ENCODE measurements at regions not wholly inside any gene's neighbourhood (a gene's known extent, or its start where the extent isn't known, plus 50 kb on each side); places are given as distances from the start of the nearest gene placed in this dataset.

DNA sequence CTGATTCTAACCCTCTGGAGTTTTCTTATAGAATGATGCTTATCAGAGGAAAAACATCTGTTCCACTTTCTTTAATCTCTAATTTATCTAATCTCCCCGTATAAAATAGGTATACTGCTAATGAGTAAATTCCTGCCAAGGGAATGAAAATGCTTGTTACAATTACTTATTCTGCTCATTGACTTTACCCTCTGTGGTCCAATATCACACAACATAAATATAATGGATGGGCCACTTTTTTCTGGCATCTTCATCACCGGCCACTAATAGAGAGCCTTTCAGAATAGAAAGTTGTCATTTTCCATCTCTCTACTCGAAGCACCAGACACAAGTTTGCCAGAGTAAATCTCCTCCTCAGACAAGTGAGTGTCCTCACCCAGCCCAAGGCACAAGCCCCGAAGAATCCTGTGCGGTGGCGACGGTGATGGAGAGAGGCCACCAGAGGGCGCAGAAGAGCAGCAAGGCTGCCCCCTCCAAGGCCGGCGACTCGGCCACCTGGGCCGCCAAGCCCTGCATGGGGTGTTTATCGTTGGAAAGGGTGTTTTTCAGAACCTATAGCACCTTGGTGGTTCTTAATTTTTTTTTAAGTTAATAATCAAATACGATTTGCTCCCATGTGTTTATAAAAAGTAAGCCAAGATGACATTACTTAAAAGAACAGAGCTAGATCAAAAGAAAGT is 212.9 kb upstream of the ARID1B start:
- TF ChIP-seq, protein P1, sequence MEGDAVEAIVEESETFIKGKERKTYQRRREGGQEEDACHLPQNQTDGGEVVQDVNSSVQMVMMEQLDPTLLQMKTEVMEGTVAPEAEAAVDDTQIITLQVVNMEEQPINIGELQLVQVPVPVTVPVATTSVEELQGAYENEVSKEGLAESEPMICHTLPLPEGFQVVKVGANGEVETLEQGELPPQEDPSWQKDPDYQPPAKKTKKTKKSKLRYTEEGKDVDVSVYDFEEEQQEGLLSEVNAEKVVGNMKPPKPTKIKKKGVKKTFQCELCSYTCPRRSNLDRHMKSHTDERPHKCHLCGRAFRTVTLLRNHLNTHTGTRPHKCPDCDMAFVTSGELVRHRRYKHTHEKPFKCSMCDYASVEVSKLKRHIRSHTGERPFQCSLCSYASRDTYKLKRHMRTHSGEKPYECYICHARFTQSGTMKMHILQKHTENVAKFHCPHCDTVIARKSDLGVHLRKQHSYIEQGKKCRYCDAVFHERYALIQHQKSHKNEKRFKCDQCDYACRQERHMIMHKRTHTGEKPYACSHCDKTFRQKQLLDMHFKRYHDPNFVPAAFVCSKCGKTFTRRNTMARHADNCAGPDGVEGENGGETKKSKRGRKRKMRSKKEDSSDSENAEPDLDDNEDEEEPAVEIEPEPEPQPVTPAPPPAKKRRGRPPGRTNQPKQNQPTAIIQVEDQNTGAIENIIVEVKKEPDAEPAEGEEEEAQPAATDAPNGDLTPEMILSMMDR (optimal IDR thresholded peaks at IDR 0.05 in 1 of 3, IDR thresholded peaks at IDR 0.05 in 1 of 3, conservative IDR thresholded peaks at IDR 0.05 in 1 of 3; ENCODE audit: extremely low read depth in 1 of 3, insufficient read depth in 2 of 3, low read length in 3 of 3), result peak; percentile 84 to 95 (median 93)
- no peak for TF ChIP-seq EZH2 (IDR thresholded peaks at IDR 0.05; ENCODE audit: low read length)

Measured in keratinocyte (primary cell).